ENCODE measurements at regions not wholly inside any gene's neighbourhood (a gene's known extent, or its start where the extent isn't known, plus 50 kb on each side); places are given as distances from the start of the nearest gene placed in this dataset.

GRCh38 chr3:126264952-126265351 lies 84.6 kb upstream of the ALDH1L1 start:
- TF ChIP-seq CTCF (IDR thresholded peaks at IDR 0.05; ENCODE audit: low read depth, low read length, missing input control) = no peak
- no peak for TF ChIP-seq RAD21 (IDR thresholded peaks at IDR 0.05)
- TF ChIP-seq EGR1 (IDR thresholded peaks at IDR 0.05; ENCODE audit: low read depth in 2 of 2) = no peak
- TF ChIP-seq GABPA (IDR thresholded peaks at IDR 0.05 in 1 of 2, conservative IDR thresholded peaks at IDR 0.05 in 1 of 2) = no peak
- no peak for TF ChIP-seq FOXA1 (IDR thresholded peaks at IDR 0.05)
